Right atrium auricular region (tissue), 2 donors: ENCODE measurements at regions not wholly inside any gene's neighbourhood (a gene's known extent, or its start where the extent isn't known, plus 50 kb on each side); places are given as distances from the start of the nearest gene placed in this dataset.

Source experiments
- DNase-seq: peaks from one replicate; pipeline ENCODE4 v3.0.0-alpha.2; 2019; ENCODE audit warnings: low spot score
- H3K27ac ChIP-seq, 2 donors: fragments of 200-600 bp; sonication (generic); 1 replicate in 1 of 2; 2 replicates in 1 of 2; pipeline ENCODE4 v1.5.1; 2016 to 2019
- H3K27me3 ChIP-seq, 2 donors: fragments of 200-600 bp; sonication (generic); one replicate each; pipeline versions ENCODE4 v1.5.1 to v1.6.0; 2017 to 2019
- H3K36me3 ChIP-seq: fragments of 200-600 bp; sonication (generic); one replicate; pipeline ENCODE4 v1.5.1; 2016
- H3K4me1 ChIP-seq, 2 donors: fragments of 200-600 bp; sonication (generic); one replicate each; pipeline versions ENCODE4 v1.5.1 to v1.6.0; 2017 to 2019
- H3K4me3 ChIP-seq, 2 donors: fragments of 200-600 bp; sonication (generic); 1 replicate in 1 of 2; 2 replicates in 1 of 2; pipeline ENCODE4 v1.5.1; 2017 to 2019; ENCODE audit warnings: mild to moderate bottlenecking in 1 of 2, moderate library complexity in 1 of 2
- H3K9me3 ChIP-seq, 2 donors: fragments of 200-600 bp; sonication (generic); one replicate each; pipeline ENCODE4 v1.5.1; 2019
- TF ChIP-seq, protein P1 (sequence below), 2 donors: fragments of 200-600 bp; sonication (generic); IDR thresholded peaks; one replicate each; pipeline ENCODE4 v1.5.1; 2019; ENCODE audit warnings: antibody characterized with exemption in 2 of 2

DNA sequence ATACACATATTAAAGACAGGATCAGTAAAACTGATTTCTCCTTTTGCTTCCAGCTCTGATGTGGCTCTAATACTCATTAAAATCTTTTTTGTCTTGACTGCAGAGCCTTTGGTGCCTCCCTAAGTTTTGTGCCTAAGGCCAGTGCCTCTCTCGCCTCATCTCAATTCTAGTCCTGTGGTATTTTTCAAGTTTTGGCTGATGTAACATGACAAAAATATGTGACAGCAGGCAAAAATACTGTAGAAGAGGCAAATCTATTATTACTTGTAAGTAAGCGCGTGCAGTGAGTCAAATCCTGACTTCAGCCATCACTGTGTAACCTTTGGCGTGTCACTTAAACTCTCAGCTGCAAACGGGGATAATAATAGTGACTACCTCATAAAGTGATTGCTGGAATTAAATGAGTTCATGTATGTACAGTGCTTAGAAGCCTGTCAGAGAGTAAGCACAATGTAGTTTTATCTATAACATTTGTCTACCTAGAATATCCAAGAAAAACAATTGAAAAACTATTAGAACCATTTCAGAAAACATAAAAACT, 74.0 kb downstream of the MAB21L3 start:
- DNase-seq: no peak
- H3K4me1 ChIP-seq: no peaks in the 10 kb centered on the region
- no peaks in the 10 kb centered on the region for H3K36me3 ChIP-seq
- H3K27ac ChIP-seq: no peak overlapping the region
- H3K4me3 ChIP-seq: no peak overlapping the region
- TF ChIP-seq, protein P1, sequence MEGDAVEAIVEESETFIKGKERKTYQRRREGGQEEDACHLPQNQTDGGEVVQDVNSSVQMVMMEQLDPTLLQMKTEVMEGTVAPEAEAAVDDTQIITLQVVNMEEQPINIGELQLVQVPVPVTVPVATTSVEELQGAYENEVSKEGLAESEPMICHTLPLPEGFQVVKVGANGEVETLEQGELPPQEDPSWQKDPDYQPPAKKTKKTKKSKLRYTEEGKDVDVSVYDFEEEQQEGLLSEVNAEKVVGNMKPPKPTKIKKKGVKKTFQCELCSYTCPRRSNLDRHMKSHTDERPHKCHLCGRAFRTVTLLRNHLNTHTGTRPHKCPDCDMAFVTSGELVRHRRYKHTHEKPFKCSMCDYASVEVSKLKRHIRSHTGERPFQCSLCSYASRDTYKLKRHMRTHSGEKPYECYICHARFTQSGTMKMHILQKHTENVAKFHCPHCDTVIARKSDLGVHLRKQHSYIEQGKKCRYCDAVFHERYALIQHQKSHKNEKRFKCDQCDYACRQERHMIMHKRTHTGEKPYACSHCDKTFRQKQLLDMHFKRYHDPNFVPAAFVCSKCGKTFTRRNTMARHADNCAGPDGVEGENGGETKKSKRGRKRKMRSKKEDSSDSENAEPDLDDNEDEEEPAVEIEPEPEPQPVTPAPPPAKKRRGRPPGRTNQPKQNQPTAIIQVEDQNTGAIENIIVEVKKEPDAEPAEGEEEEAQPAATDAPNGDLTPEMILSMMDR (IDR thresholded peaks at IDR 0.05): no peak
- H3K27me3 ChIP-seq: no peaks in the 10 kb centered on the region
- H3K9me3 ChIP-seq: no peaks in the 10 kb centered on the region

DNA sequence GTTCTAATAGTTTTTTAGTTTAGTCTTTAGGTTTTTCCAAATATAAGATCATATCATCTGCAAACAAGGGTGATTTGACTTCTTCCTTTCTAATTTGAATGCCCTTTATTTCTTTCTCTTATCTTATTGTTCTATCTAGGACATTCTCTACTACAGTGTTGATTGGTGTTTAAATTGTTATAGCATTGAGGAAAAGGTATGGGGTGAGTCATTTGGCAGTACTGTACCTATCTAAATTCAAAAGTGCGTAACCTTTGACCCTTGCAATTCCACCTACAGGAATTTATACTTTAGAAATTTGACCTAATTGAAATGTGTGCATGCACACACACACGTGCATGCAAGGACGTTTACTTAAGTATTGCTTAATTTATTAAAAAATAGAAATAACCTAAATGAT, 78.3 kb downstream of the MAB21L3 start:
- Histone ChIP-seq H3K9me3 (no peaks in the 10 kb centered on the region), H3K4me1 (no peaks in the 10 kb centered on the region)
- TF ChIP-seq, protein P1 (IDR thresholded peaks at IDR 0.05): no peak

DNA sequence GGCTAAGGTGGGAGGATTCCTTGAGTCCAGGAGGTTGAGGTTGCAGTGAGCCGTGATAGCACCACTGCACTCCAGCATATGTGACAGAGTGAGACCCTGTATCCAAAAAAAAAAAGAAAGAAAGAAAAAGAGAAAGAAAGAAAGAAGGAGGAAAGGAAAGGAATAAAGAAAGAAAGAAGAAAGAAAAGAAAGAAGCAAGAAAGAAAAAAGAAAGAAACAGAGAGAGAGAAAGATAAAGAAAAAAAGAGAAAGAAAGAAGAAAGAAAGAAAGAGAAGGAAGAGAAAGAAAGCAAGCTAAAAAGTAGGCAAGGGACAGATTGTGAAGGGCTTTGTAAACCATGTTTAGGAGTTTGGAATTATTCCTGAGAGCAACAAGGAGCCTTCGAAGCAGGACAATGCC, 80.1 kb downstream of the MAB21L3 start:
- H3K27me3 ChIP-seq: no peaks in the 10 kb centered on the region
- TF ChIP-seq, protein P1 (IDR thresholded peaks at IDR 0.05): no peak
- no peaks in the 10 kb centered on the region for H3K9me3 ChIP-seq
- H3K4me1 ChIP-seq: no peaks in the 10 kb centered on the region
- no peaks in the 10 kb centered on the region for H3K36me3 ChIP-seq
- no peak overlapping the region for H3K27ac ChIP-seq
- H3K4me3 ChIP-seq: no peak overlapping the region
- DNase-seq: no peak

More for the DNA sequence above, 78.3 kb downstream of the MAB21L3 start:
- Histone ChIP-seq H3K27me3 (no peaks in the 10 kb centered on the region), H3K36me3 (no peaks in the 10 kb centered on the region), H3K4me3 (no peak overlapping the region), H3K27ac (no peak overlapping the region)
- DNase-seq: no peak

DNA sequence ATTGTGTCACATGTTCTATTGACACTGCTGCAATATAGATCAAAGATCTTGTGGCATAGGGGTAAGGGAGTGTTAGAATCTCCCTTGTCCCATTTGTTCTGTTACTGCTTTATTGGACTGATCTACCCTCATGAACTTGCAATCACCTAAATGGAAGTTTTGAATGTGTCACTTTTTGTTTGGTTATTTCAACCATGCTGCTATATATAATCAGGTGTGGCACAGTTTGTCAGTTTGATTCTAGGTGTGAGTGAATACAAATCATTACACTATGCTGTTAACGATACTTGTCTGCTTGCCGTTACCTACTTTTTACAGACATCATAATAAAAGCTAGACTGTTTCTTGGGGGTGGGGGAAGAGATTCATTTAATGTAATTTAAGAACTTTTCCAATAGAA, 82.6 kb downstream of the MAB21L3 start:
- Histone ChIP-seq H3K27me3 (no peaks in the 10 kb centered on the region), H3K27ac (no peak overlapping the region), H3K36me3 (no peaks in the 10 kb centered on the region), H3K4me1 (no peaks in the 10 kb centered on the region), H3K4me3 (no peak overlapping the region), H3K9me3 (no peaks in the 10 kb centered on the region)
- TF ChIP-seq, protein P1 (IDR thresholded peaks at IDR 0.05): no peak
- DNase-seq: no peak

DNA sequence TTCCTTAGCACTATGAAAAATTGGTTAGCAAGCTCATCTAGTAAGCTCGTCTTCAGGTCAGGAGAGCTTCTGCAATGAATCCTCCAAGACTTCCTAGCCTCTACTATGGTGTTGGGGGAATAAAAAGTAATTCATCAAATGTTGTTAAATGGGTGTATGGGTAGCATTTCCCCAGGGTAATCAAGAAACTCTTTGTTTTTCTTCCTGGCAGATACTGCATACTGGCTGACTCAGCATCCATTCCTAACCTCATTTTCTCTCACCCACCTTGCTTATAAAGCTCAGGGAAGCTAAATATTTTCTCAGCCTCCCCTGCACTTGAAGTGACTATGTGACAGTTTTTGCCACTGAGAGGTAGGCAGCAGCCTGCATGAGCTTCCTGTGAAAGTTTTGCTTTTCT, 83.4 kb downstream of the MAB21L3 start:
- Histone ChIP-seq H3K9me3 (no peaks in the 10 kb centered on the region), H3K27me3 (no peaks in the 10 kb centered on the region), H3K27ac (no peak overlapping the region), H3K36me3 (no peaks in the 10 kb centered on the region), H3K4me3 (no peak overlapping the region), H3K4me1 (no peaks in the 10 kb centered on the region)
- DNase-seq: no peak
- TF ChIP-seq, protein P1 (IDR thresholded peaks at IDR 0.05): no peak
